Nephron (organoid): ENCODE measurements at regions not wholly inside any gene's neighbourhood (a gene's known extent, or its start where the extent isn't known, plus 50 kb on each side); places are given as distances from the start of the nearest gene placed in this dataset.
"Not testable (repeated sequence)": the region's sequence is repeated elsewhere in the genome, so short reads cannot be mapped to it uniquely, and the experiment has no call there.

Source experiments
- H3K27ac Mint-ChIP-seq, 3 experiments: 2 replicates each; pipeline ENCODE4 v1.8.0; 2020; ENCODE audit warnings: mixed read lengths in 3 of 3, mild to moderate bottlenecking in 2 of 3, moderate library complexity in 1 of 3
- H3K27me3 Mint-ChIP-seq: 2 replicates; pipeline ENCODE4 v1.8.0; 2021; ENCODE audit warnings: low read depth, mild to moderate bottlenecking, moderate library complexity, mixed read lengths
- H3K36me3 Mint-ChIP-seq: 2 replicates; pipeline ENCODE4 v1.8.0; 2020; ENCODE audit warnings: low read depth, mixed read lengths
- H3K4me1 Mint-ChIP-seq: 2 replicates; pipeline ENCODE4 v1.8.0; 2020; ENCODE audit warnings: mixed read lengths
- H3K4me3 Mint-ChIP-seq, 3 experiments: 2 replicates each; pipeline ENCODE4 v1.8.0; 2020; ENCODE audit warnings: mild to moderate bottlenecking in 3 of 3, mixed read lengths in 3 of 3, moderate library complexity in 2 of 3
- H3K9me3 Mint-ChIP-seq: 2 replicates; pipeline ENCODE4 v1.8.0; 2020; ENCODE audit warnings: mixed read lengths
- CTCF ChIP-seq, 3 experiments: fragments of 200-600 bp; sonication (generic); IDR thresholded peaks; one replicate each; pipeline ENCODE4 v1.5.0; 2021; ENCODE audit warnings: antibody characterized with exemption in 3 of 3; ENCODE audit not compliant: unreplicated experiment in 3 of 3

- Mint-ChIP-seq H3K36me3 (peaks cover 9% of the 10 kb centered on the region), H3K27ac (no peak overlapping the region), H3K4me3 (no peak overlapping the region), H3K9me3 (peaks cover 8% of the 10 kb centered on the region), H3K4me1 (peaks cover 22% of the 10 kb centered on the region), H3K27me3 (peaks cover 4% of the 10 kb centered on the region)
- TF ChIP-seq CTCF (IDR thresholded peaks at IDR 0.05; ENCODE audit: unreplicated experiment in 3 of 3), result no peak
Observed at GRCh38 chr15:53827355-53827754, 67.9 kb upstream of the WDR72 start.

- Mint-ChIP-seq H3K9me3 (no peaks in the 10 kb centered on the region), H3K27me3 (peaks cover 4% of the 10 kb centered on the region), H3K4me1 (peaks cover 21% of the 10 kb centered on the region), H3K4me3 (no peak overlapping the region), H3K36me3 (no peaks in the 10 kb centered on the region), H3K27ac (peak overlapping the region; percentile 18 to 42 (median 40))
- TF ChIP-seq CTCF (IDR thresholded peaks at IDR 0.05; ENCODE audit: unreplicated experiment in 3 of 3), result peak; percentile 42 to 56 (median 49)
Observed at GRCh38 chr15:53811530-53811929, 52.1 kb upstream of the WDR72 start.

- not testable (repeated sequence) for H3K36me3 Mint-ChIP-seq, H3K4me3 Mint-ChIP-seq, H3K9me3 Mint-ChIP-seq, H3K27me3 Mint-ChIP-seq
- H3K4me1 Mint-ChIP-seq, result peaks cover 22% of the 10 kb centered on the region
- H3K27ac Mint-ChIP-seq, result peak overlapping the region in 1 of 3 experiments; percentile 43
Observed at GRCh38 chr15:53810306-53810705, 50.8 kb upstream of the WDR72 start.
